SK-N-SH (cell line): ENCODE measurements at regions not wholly inside any gene's neighbourhood (a gene's known extent, or its start where the extent isn't known, plus 50 kb on each side); places are given as distances from the start of the nearest gene placed in this dataset.

ENCODE experiments used
- CTCF ChIA-PET: fragments of 300-600, 350-600 bp; formaldehyde crosslinking; extraction: SDS; loops from one replicate; lab custom pipeline; 2021; lab: Yijun Ruan, JAX
- POLR2A ChIA-PET: fragments of 350-600 bp; sonication (Branson Sonifier 250); formaldehyde crosslinking; extraction: SDS; loops from one replicate; lab custom pipeline; 2020; ENCODE audit warnings: antibody characterized with exemption, inconsistent platforms; lab: Yijun Ruan, JAX
- DNase-seq: peaks from one replicate; pipeline ENCODE4 v3.0.0; 2012
- H2AFZ ChIP-seq: fragments of 200-600 bp; sonication (generic); 2 replicates; pipeline ENCODE4 v1.8.1; 2016; ENCODE audit warnings: antibody characterized with exemption, mild to moderate bottlenecking, low read depth
- H3F3A ChIP-seq: fragments of 200-600 bp; sonication (generic); replicated peaks from 2 replicates; pipeline ENCODE3; 2016; ENCODE audit warnings: antibody characterized with exemption, mild to moderate bottlenecking; ENCODE audit not compliant: insufficient read depth
- H3K27ac ChIP-seq, 2 experiments: fragments of 200-500 bp in 1 of 2; fragments of 200-600 bp in 1 of 2; sonication (Bioruptor generic) in 1 of 2; sonication (generic), shearing (Covaris generic) in 1 of 2; 2 replicates each; pipeline versions ENCODE4 v1.5.1 to v1.6.1; 2014 to 2016; ENCODE audit warnings: low read depth in 2 of 2, inconsistent platforms in 1 of 2, low read length in 1 of 2, mild to moderate bottlenecking in 1 of 2, mixed read lengths in 1 of 2
- H3K27me3 ChIP-seq: fragments of 200-600 bp; sonication (generic), shearing (Covaris generic); 2 replicates; pipeline ENCODE4 v1.6.1; 2016; ENCODE audit warnings: mixed run types; ENCODE audit not compliant: insufficient read depth
- H3K36me3 ChIP-seq, 2 experiments: fragments of 200-500 bp in 1 of 2; fragments of 200-600 bp in 1 of 2; sonication (Bioruptor generic) in 1 of 2; sonication (generic) in 1 of 2; replicated peaks in 1 of 2; 2 replicates each; pipeline versions ENCODE3 to v1.5.1; 2014 to 2016; ENCODE audit warnings: low read length in 1 of 2, mild to moderate bottlenecking in 1 of 2; ENCODE audit not compliant: insufficient read depth in 2 of 2, control insufficient read depth in 1 of 2
- H3K4me1 ChIP-seq, 2 experiments: fragments of 200-500 bp in 1 of 2; fragments of 200-600 bp in 1 of 2; sonication (Bioruptor generic) in 1 of 2; sonication (generic), shearing (Covaris generic) in 1 of 2; 2 replicates each; pipeline versions ENCODE4 v1.5.1 to v1.6.1; 2014 to 2016; ENCODE audit warnings: low read depth in 1 of 2, low read length in 1 of 2, mixed run types in 1 of 2; ENCODE audit not compliant: insufficient read depth in 2 of 2, control insufficient read depth in 1 of 2
- H3K4me2 ChIP-seq: fragments of 200-600 bp; sonication (generic), shearing (Covaris generic); 2 replicates; pipeline ENCODE4 v1.6.1; 2017; ENCODE audit warnings: mixed run types
- H3K4me3 ChIP-seq, 2 experiments: fragments of 200-500 bp in 1 of 2; fragments of 200-600 bp in 1 of 2; sonication (Bioruptor generic) in 1 of 2; sonication (generic), shearing (Covaris generic) in 1 of 2; 2 replicates each; pipeline versions ENCODE4 v1.5.1 to v1.8.1; 2014 to 2016; ENCODE audit warnings: low read depth in 2 of 2, inconsistent platforms in 1 of 2, low read length in 1 of 2, mild to moderate bottlenecking in 1 of 2, mixed read lengths in 1 of 2, moderate library complexity in 1 of 2
- H3K79me2 ChIP-seq: fragments of 200-600 bp; sonication (generic); 2 replicates; pipeline ENCODE4 v1.8.1; 2017; ENCODE audit warnings: mild to moderate bottlenecking; ENCODE audit not compliant: insufficient read depth
- H3K9ac ChIP-seq: fragments of 200-600 bp; sonication (generic); 2 replicates; pipeline ENCODE4 v1.6.1; 2017; ENCODE audit warnings: mixed run types
- H3K9me2 ChIP-seq: fragments of 200-600 bp; sonication (generic); 2 replicates; pipeline ENCODE4 v1.6.1; 2017; ENCODE audit warnings: mixed run types
- H3K9me3 ChIP-seq: fragments of 200-600 bp; sonication (generic); 2 replicates; pipeline ENCODE4 v1.6.1; 2017; ENCODE audit warnings: mixed run types, mild to moderate bottlenecking, moderate library complexity
- H4K20me1 ChIP-seq: fragments of 200-600 bp; sonication (generic); 2 replicates; pipeline ENCODE4 v1.6.1; 2017; ENCODE audit warnings: mild to moderate bottlenecking, mixed run types; ENCODE audit not compliant: insufficient read depth
- CTCF ChIP-seq: fragments of 200-600 bp; sonication (generic); IDR thresholded peaks from 2 replicates; pipeline ENCODE4 v1.6.1; 2017; ENCODE audit warnings: antibody characterized with exemption, mild to moderate bottlenecking, moderate library complexity
- EZH2phosphoT487 ChIP-seq: fragments of 200-600 bp; sonication (generic); IDR thresholded peaks from 2 replicates; pipeline ENCODE4 v1.6.1; 2017; ENCODE audit warnings: low read depth, mixed run types, mild to moderate bottlenecking, antibody characterized with exemption, moderate library complexity, borderline replicate concordance
- FOXM1 ChIP-seq: IDR thresholded peaks from 2 replicates; pipeline ENCODE4 v1.4.0; 2012; ENCODE audit warnings: low read depth, mild to moderate bottlenecking
- GATA2 ChIP-seq: sonication (generic); formaldehyde crosslinking; IDR thresholded peaks from 2 replicates; pipeline ENCODE4 v1.5.0; 2020; ENCODE audit warnings: mild to moderate bottlenecking, missing genetic modification reagents
- IRF3 ChIP-seq: fragments of 150-350 bp; IDR thresholded peaks from 2 replicates; pipeline ENCODE4 v1.6.1; 2016; ENCODE audit warnings: mild to moderate bottlenecking, low read depth, low read length
- JUND ChIP-seq: IDR thresholded peaks from 2 replicates; pipeline ENCODE4 v1.4.0; 2012
- MEF2A ChIP-seq: IDR thresholded peaks from 2 replicates; pipeline ENCODE4 v1.4.0; 2012; ENCODE audit warnings: low read depth, borderline replicate concordance
- RAD21 ChIP-seq: IDR thresholded peaks from 2 replicates; pipeline ENCODE4 v1.6.1; 2012; ENCODE audit warnings: mild to moderate bottlenecking, low read length
- RCOR1 ChIP-seq: fragments of 150-350 bp; IDR thresholded peaks from 2 replicates; pipeline ENCODE4 v1.6.1; 2017; ENCODE audit warnings: antibody characterized with exemption, low read length
- REST ChIP-seq: IDR thresholded peaks from 2 replicates; pipeline ENCODE4 v1.6.1; 2012; ENCODE audit warnings: mild to moderate bottlenecking, low read depth, low read length, moderate library complexity
- RFX5 ChIP-seq: IDR thresholded peaks from 2 replicates; pipeline ENCODE4 v1.6.1; 2012; ENCODE audit warnings: mild to moderate bottlenecking, improper control_type of control experiment, low read length
- SMC3 ChIP-seq: IDR thresholded peaks from 2 replicates; pipeline ENCODE4 v1.6.1; 2012; ENCODE audit warnings: low read depth, low read length, improper control_type of control experiment
- TAF1 ChIP-seq: IDR thresholded peaks from 2 replicates; pipeline ENCODE4 v1.6.1; 2012; ENCODE audit warnings: low read depth, mild to moderate bottlenecking, low read length, moderate library complexity, borderline replicate concordance
- TCF12 ChIP-seq: IDR thresholded peaks from 2 replicates; pipeline ENCODE4 v1.4.0; 2012
- USF1 ChIP-seq: IDR thresholded peaks from 2 replicates; pipeline ENCODE4 v1.4.0; 2012; ENCODE audit warnings: low read depth, borderline replicate concordance
- YY1 ChIP-seq: IDR thresholded peaks from 2 replicates; pipeline ENCODE4 v1.4.0; 2012; ENCODE audit warnings: low read depth, mild to moderate bottlenecking
- TF ChIP-seq, protein P1 (sequence below): fragments of 150-350 bp; IDR thresholded peaks from 2 replicates; pipeline ENCODE4 v1.6.1; 2017; ENCODE audit warnings: antibody characterized with exemption, low read length, low read depth, borderline replicate concordance

DNA sequence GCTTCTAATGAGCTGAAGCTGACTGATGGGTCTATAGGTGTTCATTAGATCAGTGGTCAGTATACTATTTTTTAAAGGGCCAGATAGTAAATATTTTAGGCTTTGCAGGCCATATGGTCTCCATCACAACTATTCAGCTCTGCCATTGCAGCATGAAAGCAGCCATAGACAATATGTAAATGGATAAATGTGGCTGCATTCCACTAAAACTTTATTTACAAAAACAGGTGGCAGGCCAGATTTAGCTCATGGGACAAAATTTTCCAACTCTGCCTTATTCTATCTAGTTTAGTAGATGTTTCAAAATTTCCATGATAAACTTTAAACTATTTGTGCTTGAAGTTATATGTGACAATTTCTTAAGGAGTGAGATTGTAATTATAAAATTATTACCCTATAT is 339.3 kb downstream of the ABCC12 start:
- Histone ChIP-seq H2AFZ (no peak overlapping the region), H3K9me3 (no peaks in the 10 kb centered on the region), H3K4me3 (no peak overlapping the region), H3K79me2 (no peaks in the 10 kb centered on the region), H3K27me3 (no peaks in the 10 kb centered on the region), H4K20me1 (no peaks in the 10 kb centered on the region), H3F3A (no peaks in the 10 kb centered on the region), H3K9me2 (no peaks in the 10 kb centered on the region), H3K4me1 (no peaks in the 10 kb centered on the region), H3K27ac (no peak overlapping the region), H3K36me3 (no peaks in the 10 kb centered on the region), H3K9ac (no peak overlapping the region), H3K4me2 (no peak overlapping the region)
- CTCF ChIA-PET: interaction anchor here (1.3 to 1.7 kb wide), 4 partner anchors 11 to 84 kb away, joined by 3 to 4 read pairs (median 4); no protein-coding TSS in a partner anchor
- no peak for DNase-seq
- TF ChIP-seq, protein P1, sequence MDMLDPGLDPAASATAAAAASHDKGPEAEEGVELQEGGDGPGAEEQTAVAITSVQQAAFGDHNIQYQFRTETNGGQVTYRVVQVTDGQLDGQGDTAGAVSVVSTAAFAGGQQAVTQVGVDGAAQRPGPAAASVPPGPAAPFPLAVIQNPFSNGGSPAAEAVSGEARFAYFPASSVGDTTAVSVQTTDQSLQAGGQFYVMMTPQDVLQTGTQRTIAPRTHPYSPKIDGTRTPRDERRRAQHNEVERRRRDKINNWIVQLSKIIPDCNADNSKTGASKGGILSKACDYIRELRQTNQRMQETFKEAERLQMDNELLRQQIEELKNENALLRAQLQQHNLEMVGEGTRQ: no peak
- TF ChIP-seq SMC3 (no peak), TAF1 (no peak), EZH2phosphoT487 (no peak), GATA2 (CRISPR knock-in tag) (no peak), YY1 (no peak)
- POLR2A ChIA-PET: no interaction called here

GRCh38 chr16:47815655-47816054 is 340.1 kb downstream of the ABCC12 start:
- Histone ChIP-seq H3K36me3 (no peaks in the 10 kb centered on the region), H3K9ac (no peak overlapping the region), H3K4me3 (no peak overlapping the region), H3K9me3 (no peaks in the 10 kb centered on the region), H3K27me3 (no peaks in the 10 kb centered on the region), H3K4me1 (no peaks in the 10 kb centered on the region), H3F3A (no peaks in the 10 kb centered on the region), H3K9me2 (no peaks in the 10 kb centered on the region), H3K27ac (no peak overlapping the region), H3K79me2 (no peaks in the 10 kb centered on the region), H2AFZ (no peak overlapping the region), H3K4me2 (no peak overlapping the region), H4K20me1 (no peaks in the 10 kb centered on the region)
- ChIA-PET CTCF (interaction anchor here (0.5 to 1.3 kb wide), 2 partner anchors 83 to 126 kb away, joined by 3 read pairs; no protein-coding TSS in a partner anchor), POLR2A (no interaction called here)
- TF ChIP-seq SMC3 (no peak), JUND (no peak), USF1 (no peak), RAD21 (no peak), RCOR1 (no peak), MEF2A (no peak), TAF1 (no peak), TCF12 (no peak), CTCF (no peak), REST (no peak), FOXM1 (no peak), RFX5 (no peak), IRF3 (no peak)
- TF ChIP-seq, protein P1: no peak
- DNase-seq: no peak
